ENCODE measurements at regions not wholly inside any gene's neighbourhood (a gene's known extent, or its start where the extent isn't known, plus 50 kb on each side); places are given as distances from the start of the nearest gene placed in this dataset.

DNA sequence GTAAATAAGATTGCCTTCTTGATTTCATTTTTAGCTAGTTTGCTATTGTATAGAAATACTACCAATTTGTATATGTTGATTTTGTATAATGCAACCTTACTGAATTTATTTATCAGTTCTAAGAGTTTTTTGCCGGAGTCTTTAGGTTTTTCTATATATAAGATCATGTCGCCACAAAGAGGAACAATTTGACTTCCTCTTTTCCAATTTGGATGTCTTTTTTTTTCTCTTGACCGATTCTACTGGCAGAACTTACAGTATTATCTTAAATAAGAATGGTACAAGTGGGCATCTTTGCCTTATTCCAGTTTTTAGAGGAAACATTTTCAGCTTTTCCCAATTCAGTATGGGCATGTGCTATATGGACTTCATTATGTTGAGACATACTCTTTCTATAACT is 624.7 kb upstream of the ACO1 start:
- ChIA-PET CTCF (no interaction called here), RAD21 (ENCODE audit: low non-redundant PET in 1 of 2, low total read pairs in 2 of 2, uncharacterized antibody in 2 of 2, unreplicated experiment in 2 of 2) (no interaction called here), POLR2A (no interaction called here)
- H4K20me1 ChIP-seq (ENCODE audit: insufficient read depth) = no peaks in the 10 kb centered on the region
- H3K9me3 ChIP-seq (ENCODE audit: control insufficient read depth in 1 of 2, insufficient read depth in 1 of 2, low read depth in 1 of 2, low read length in 2 of 2) = peaks cover 0 to 2% of the 10 kb centered on the region in 2 experiments; a peak in 1 of 4 replicates
- no peak for TF ChIP-seq YY1 (IDR thresholded peaks at IDR 0.05; ENCODE audit: extremely low read depth, insufficient replicate concordance, low read depth, low read length)
- TF ChIP-seq ZNF274 (IDR thresholded peaks at IDR 0.05; ENCODE audit: low read depth, low read length) = no peak
- TF ChIP-seq SP1 (IDR thresholded peaks at IDR 0.05; ENCODE audit: low read depth) = no peak
- no peak for TF ChIP-seq POLR2A (IDR thresholded peaks at IDR 0.05; ENCODE audit: borderline replicate concordance, extremely low read depth, insufficient read depth, insufficient read length)
- no peak for TF ChIP-seq POLR2AphosphoS5 (IDR thresholded peaks at IDR 0.05; ENCODE audit: low read depth, low read length)
- no peak for TF ChIP-seq CEBPB (IDR thresholded peaks at IDR 0.05; ENCODE audit: low read depth)
- no peak for TF ChIP-seq ATF3 (IDR thresholded peaks at IDR 0.05)
- no peak for TF ChIP-seq SRF (IDR thresholded peaks at IDR 0.05; ENCODE audit: low read depth)
- no peak for TF ChIP-seq JUND (IDR thresholded peaks at IDR 0.05)
- TF ChIP-seq EZH2 (IDR thresholded peaks at IDR 0.05) = no peak
- TF ChIP-seq EZH2phosphoT487 (IDR thresholded peaks at IDR 0.05; ENCODE audit: borderline replicate concordance) = no peak
- TF ChIP-seq TCF7L2 (IDR thresholded peaks at IDR 0.05; ENCODE audit: borderline replicate concordance, extremely low read depth, insufficient read depth, insufficient read length) = no peak
- TF ChIP-seq, protein P1, sequence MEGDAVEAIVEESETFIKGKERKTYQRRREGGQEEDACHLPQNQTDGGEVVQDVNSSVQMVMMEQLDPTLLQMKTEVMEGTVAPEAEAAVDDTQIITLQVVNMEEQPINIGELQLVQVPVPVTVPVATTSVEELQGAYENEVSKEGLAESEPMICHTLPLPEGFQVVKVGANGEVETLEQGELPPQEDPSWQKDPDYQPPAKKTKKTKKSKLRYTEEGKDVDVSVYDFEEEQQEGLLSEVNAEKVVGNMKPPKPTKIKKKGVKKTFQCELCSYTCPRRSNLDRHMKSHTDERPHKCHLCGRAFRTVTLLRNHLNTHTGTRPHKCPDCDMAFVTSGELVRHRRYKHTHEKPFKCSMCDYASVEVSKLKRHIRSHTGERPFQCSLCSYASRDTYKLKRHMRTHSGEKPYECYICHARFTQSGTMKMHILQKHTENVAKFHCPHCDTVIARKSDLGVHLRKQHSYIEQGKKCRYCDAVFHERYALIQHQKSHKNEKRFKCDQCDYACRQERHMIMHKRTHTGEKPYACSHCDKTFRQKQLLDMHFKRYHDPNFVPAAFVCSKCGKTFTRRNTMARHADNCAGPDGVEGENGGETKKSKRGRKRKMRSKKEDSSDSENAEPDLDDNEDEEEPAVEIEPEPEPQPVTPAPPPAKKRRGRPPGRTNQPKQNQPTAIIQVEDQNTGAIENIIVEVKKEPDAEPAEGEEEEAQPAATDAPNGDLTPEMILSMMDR (IDR thresholded peaks at IDR 0.05 in 2 of 3, conservative IDR thresholded peaks at IDR 0.05 in 1 of 3; ENCODE audit: borderline replicate concordance in 1 of 3, insufficient read depth in 1 of 3, low read depth in 2 of 3, low read length in 2 of 3) = no peak
- TF ChIP-seq, protein P2, sequence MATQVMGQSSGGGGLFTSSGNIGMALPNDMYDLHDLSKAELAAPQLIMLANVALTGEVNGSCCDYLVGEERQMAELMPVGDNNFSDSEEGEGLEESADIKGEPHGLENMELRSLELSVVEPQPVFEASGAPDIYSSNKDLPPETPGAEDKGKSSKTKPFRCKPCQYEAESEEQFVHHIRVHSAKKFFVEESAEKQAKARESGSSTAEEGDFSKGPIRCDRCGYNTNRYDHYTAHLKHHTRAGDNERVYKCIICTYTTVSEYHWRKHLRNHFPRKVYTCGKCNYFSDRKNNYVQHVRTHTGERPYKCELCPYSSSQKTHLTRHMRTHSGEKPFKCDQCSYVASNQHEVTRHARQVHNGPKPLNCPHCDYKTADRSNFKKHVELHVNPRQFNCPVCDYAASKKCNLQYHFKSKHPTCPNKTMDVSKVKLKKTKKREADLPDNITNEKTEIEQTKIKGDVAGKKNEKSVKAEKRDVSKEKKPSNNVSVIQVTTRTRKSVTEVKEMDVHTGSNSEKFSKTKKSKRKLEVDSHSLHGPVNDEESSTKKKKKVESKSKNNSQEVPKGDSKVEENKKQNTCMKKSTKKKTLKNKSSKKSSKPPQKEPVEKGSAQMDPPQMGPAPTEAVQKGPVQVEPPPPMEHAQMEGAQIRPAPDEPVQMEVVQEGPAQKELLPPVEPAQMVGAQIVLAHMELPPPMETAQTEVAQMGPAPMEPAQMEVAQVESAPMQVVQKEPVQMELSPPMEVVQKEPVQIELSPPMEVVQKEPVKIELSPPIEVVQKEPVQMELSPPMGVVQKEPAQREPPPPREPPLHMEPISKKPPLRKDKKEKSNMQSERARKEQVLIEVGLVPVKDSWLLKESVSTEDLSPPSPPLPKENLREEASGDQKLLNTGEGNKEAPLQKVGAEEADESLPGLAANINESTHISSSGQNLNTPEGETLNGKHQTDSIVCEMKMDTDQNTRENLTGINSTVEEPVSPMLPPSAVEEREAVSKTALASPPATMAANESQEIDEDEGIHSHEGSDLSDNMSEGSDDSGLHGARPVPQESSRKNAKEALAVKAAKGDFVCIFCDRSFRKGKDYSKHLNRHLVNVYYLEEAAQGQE (IDR thresholded peaks at IDR 0.05; ENCODE audit: low read depth) = no peak
- TF ChIP-seq EGR1 (IDR thresholded peaks at IDR 0.05; ENCODE audit: low read depth) = no peak
- no peak for TF ChIP-seq ELF1 (IDR thresholded peaks at IDR 0.05; ENCODE audit: borderline replicate concordance, low read depth)
- no peak for TF ChIP-seq SIN3A (IDR thresholded peaks at IDR 0.05; ENCODE audit: low read depth)
- TF ChIP-seq FOSL1 (IDR thresholded peaks at IDR 0.05; ENCODE audit: low read depth) = no peak
- TF ChIP-seq ZBTB33 (IDR thresholded peaks at IDR 0.05; ENCODE audit: extremely low read depth, insufficient replicate concordance, low read length) = no peak
- BruUV-seq (replicated peaks) = no TSS peak
- no peak for DNase-seq (ENCODE audit: low read depth, low spot score)
- no peak overlapping the region for H3K4me2 ChIP-seq (ENCODE audit: low read length)
- no peaks in the 10 kb centered on the region for H3K27me3 ChIP-seq (ENCODE audit: insufficient read depth, low read length)
- H3K27ac ChIP-seq (ENCODE audit: low read depth, low read length) = no peak overlapping the region
- intact Hi-C loops (cut with micrococcal nuclease) = no loop called here
- no peak for ATAC-seq
- no peaks in the 10 kb centered on the region for H3K9me2 ChIP-seq (ENCODE audit: insufficient read depth)
- no peaks in the 10 kb centered on the region for H3K79me2 ChIP-seq (ENCODE audit: insufficient read depth, low read length)
- H3K4me3 ChIP-seq (replicated peaks in 1 of 2; ENCODE audit: low read depth in 1 of 2, low read length in 2 of 2) = no peak overlapping the region
- no peak overlapping the region for H3K9ac ChIP-seq (ENCODE audit: low read length)
- no peaks in the 10 kb centered on the region for H3K4me1 ChIP-seq (ENCODE audit: control insufficient read depth in 1 of 2, insufficient read depth in 2 of 2, low read length in 2 of 2)
- no peaks in the 10 kb centered on the region for H3K36me3 ChIP-seq (ENCODE audit: control insufficient read depth in 1 of 2, insufficient read depth in 2 of 2, low read length in 2 of 2)
- no peak overlapping the region for H2AFZ ChIP-seq (ENCODE audit: low read depth, low read length, poor library complexity, severe bottlenecking)
